ENCODE measurements at regions not wholly inside any gene's neighbourhood (a gene's known extent, or its start where the extent isn't known, plus 50 kb on each side); places are given as distances from the start of the nearest gene placed in this dataset.

- H3K9ac ChIP-seq (ENCODE audit: extremely low read depth, low read length, poor library complexity, severe bottlenecking), result no peak overlapping the region
- H3K36me3 Mint-ChIP-seq (ENCODE audit: low read depth), result no peaks in the 10 kb centered on the region
- H3K9me3 ChIP-seq (ENCODE audit: control insufficient read depth, low read length), result no peaks in the 10 kb centered on the region
- no peaks in the 10 kb centered on the region for H3K27me3 ChIP-seq (ENCODE audit: control insufficient read depth, insufficient read depth, low read length, poor library complexity, severe bottlenecking)
- TF ChIP-seq, protein P1, sequence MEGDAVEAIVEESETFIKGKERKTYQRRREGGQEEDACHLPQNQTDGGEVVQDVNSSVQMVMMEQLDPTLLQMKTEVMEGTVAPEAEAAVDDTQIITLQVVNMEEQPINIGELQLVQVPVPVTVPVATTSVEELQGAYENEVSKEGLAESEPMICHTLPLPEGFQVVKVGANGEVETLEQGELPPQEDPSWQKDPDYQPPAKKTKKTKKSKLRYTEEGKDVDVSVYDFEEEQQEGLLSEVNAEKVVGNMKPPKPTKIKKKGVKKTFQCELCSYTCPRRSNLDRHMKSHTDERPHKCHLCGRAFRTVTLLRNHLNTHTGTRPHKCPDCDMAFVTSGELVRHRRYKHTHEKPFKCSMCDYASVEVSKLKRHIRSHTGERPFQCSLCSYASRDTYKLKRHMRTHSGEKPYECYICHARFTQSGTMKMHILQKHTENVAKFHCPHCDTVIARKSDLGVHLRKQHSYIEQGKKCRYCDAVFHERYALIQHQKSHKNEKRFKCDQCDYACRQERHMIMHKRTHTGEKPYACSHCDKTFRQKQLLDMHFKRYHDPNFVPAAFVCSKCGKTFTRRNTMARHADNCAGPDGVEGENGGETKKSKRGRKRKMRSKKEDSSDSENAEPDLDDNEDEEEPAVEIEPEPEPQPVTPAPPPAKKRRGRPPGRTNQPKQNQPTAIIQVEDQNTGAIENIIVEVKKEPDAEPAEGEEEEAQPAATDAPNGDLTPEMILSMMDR (conservative IDR thresholded peaks at IDR 0.05), result no peak
- 92 to 96% methylated on average over 7 to 12 of the region's 12 CpGs for WGBS, 2 experiments (ENCODE audit: insufficient coverage in 1 of 2, insufficient read length in 1 of 2)
- no peaks in the 10 kb centered on the region for H3K36me3 ChIP-seq (ENCODE audit: control insufficient read depth, insufficient read depth, low read length)
- no peaks in the 10 kb centered on the region for H3K9me3 Mint-ChIP-seq
- no peak overlapping the region for H3K27ac ChIP-seq (ENCODE audit: low read depth, low read length)
- no peak overlapping the region for H3K4me3 Mint-ChIP-seq
- DNase-seq, result no peak
- H3K4me1 ChIP-seq (ENCODE audit: control insufficient read depth, insufficient read depth, low read length), result no peaks in the 10 kb centered on the region
- no peak overlapping the region for H3K4me3 ChIP-seq (ENCODE audit: low read length)
- no peak overlapping the region for H3K27ac Mint-ChIP-seq
- no peaks in the 10 kb centered on the region for H3K4me1 Mint-ChIP-seq
- peaks cover 3% of the 10 kb centered on the region for H3K27me3 Mint-ChIP-seq (ENCODE audit: insufficient read depth)
Observed at GRCh38 chr1:25033030-25033827, 103.2 kb upstream of the RUNX3 start.

- Histone ChIP-seq H3K36me3 (ENCODE audit: control insufficient read depth, insufficient read depth, low read length) (no peaks in the 10 kb centered on the region), H3K4me1 (ENCODE audit: control insufficient read depth, insufficient read depth, low read length) (no peaks in the 10 kb centered on the region), H3K27ac (ENCODE audit: low read depth, low read length) (no peak overlapping the region), H3K4me3 (ENCODE audit: low read length) (no peak overlapping the region), H3K9ac (ENCODE audit: extremely low read depth, low read length, poor library complexity, severe bottlenecking) (no peak overlapping the region), H3K9me3 (ENCODE audit: control insufficient read depth, low read length) (no peaks in the 10 kb centered on the region), H3K27me3 (ENCODE audit: control insufficient read depth, insufficient read depth, low read length, poor library complexity, severe bottlenecking) (no peaks in the 10 kb centered on the region)
- no peaks in the 10 kb centered on the region for H3K9me3 Mint-ChIP-seq
- peaks cover 3% of the 10 kb centered on the region for H3K27me3 Mint-ChIP-seq (ENCODE audit: insufficient read depth)
- DNase-seq, result no peak
- TF ChIP-seq, protein P1 (conservative IDR thresholded peaks at IDR 0.05), result no peak
- no peaks in the 10 kb centered on the region for H3K36me3 Mint-ChIP-seq (ENCODE audit: low read depth)
- H3K4me3 Mint-ChIP-seq, result no peak overlapping the region
- WGBS, 2 experiments (ENCODE audit: insufficient coverage in 1 of 2, insufficient read length in 1 of 2), result 89 to 91% methylated on average over 18 to 21 of the region's 21 CpGs
- no peaks in the 10 kb centered on the region for H3K4me1 Mint-ChIP-seq
- no peak overlapping the region for H3K27ac Mint-ChIP-seq
Observed at GRCh38 chr1:25031966-25032667, 102.0 kb upstream of the RUNX3 start.

DNA sequence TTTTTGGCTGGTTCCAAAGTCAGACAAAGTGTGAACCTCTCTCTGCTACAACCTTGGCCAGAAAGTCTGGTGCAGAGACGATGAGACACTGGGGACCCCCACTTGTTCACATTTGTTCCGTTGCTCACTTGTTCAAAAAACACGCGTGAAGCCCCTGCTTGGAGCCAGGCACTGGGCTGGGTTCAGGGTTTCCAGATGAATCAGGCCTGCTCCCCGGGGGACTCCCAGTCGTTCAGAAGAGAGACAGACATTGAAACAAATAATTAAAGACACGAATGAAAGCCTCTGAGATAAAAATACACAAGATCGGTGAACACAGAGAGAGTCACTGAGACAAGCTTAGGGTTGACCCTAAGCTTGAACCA is 101.5 kb upstream of the RUNX3 start:
- H3K36me3 Mint-ChIP-seq (ENCODE audit: low read depth), result no peaks in the 10 kb centered on the region
- no peak overlapping the region for H3K4me3 Mint-ChIP-seq
- no peak overlapping the region for H3K4me3 ChIP-seq (ENCODE audit: low read length)
- H3K9me3 Mint-ChIP-seq, result no peaks in the 10 kb centered on the region
- H3K27ac ChIP-seq (ENCODE audit: low read depth, low read length), result no peak overlapping the region
- H3K9me3 ChIP-seq (ENCODE audit: control insufficient read depth, low read length), result no peaks in the 10 kb centered on the region
- H3K36me3 ChIP-seq (ENCODE audit: control insufficient read depth, insufficient read depth, low read length), result no peaks in the 10 kb centered on the region
- DNase-seq, result no peak
- H3K9ac ChIP-seq (ENCODE audit: extremely low read depth, low read length, poor library complexity, severe bottlenecking), result no peak overlapping the region
- H3K27me3 ChIP-seq (ENCODE audit: control insufficient read depth, insufficient read depth, low read length, poor library complexity, severe bottlenecking), result no peaks in the 10 kb centered on the region
- TF ChIP-seq, protein P1 (conservative IDR thresholded peaks at IDR 0.05), result no peak
- no peak overlapping the region for H3K27ac Mint-ChIP-seq
- H3K4me1 ChIP-seq (ENCODE audit: control insufficient read depth, insufficient read depth, low read length), result no peaks in the 10 kb centered on the region
- no peaks in the 10 kb centered on the region for H3K4me1 Mint-ChIP-seq
- peaks cover 3% of the 10 kb centered on the region for H3K27me3 Mint-ChIP-seq (ENCODE audit: insufficient read depth)
- WGBS, 2 experiments (ENCODE audit: insufficient coverage in 1 of 2, insufficient read length in 1 of 2), result 79 to 84% methylated on average over 7 to 8 of the region's 8 CpGs
